Ishikawa (cell line): ENCODE measurements at regions not wholly inside any gene's neighbourhood (a gene's known extent, or its start where the extent isn't known, plus 50 kb on each side); places are given as distances from the start of the nearest gene placed in this dataset.

Experiments
- CEBPB ChIP-seq: IDR thresholded peaks from 2 replicates; pipeline ENCODE4 v1.6.1; 2012
- CREB1 ChIP-seq: IDR thresholded peaks from 2 replicates; pipeline ENCODE4 v1.6.1; 2012; ENCODE audit warnings: low read depth
- EGR1 ChIP-seq: IDR thresholded peaks from 2 replicates; pipeline ENCODE4 v1.6.1; 2012
- EP300 ChIP-seq: IDR thresholded peaks from 2 replicates; pipeline ENCODE4 v1.6.1; 2012; ENCODE audit warnings: borderline replicate concordance
- FOXM1 ChIP-seq: IDR thresholded peaks from 2 replicates; pipeline ENCODE4 v1.6.1; 2012; ENCODE audit warnings: low read depth, borderline replicate concordance
- MAX ChIP-seq: IDR thresholded peaks from 2 replicates; pipeline ENCODE4 v1.6.1; 2012
- NFIC ChIP-seq: IDR thresholded peaks from 2 replicates; pipeline ENCODE4 v1.6.1; 2012
- RAD21 ChIP-seq: IDR thresholded peaks from 2 replicates; pipeline ENCODE4 v1.6.1; 2012; ENCODE audit warnings: low read depth
- REST ChIP-seq: IDR thresholded peaks from 2 replicates; pipeline ENCODE4 v1.6.1; 2012; ENCODE audit warnings: low read depth, mild to moderate bottlenecking
- TAF1 ChIP-seq: IDR thresholded peaks from 2 replicates; pipeline ENCODE4 v1.6.1; 2012; ENCODE audit warnings: low read depth, mild to moderate bottlenecking
- TEAD4 ChIP-seq: IDR thresholded peaks from 2 replicates; pipeline ENCODE4 v1.6.1; 2012

GRCh38 chr9:120197605-120198004 lies 382.4 kb downstream of the CDK5RAP2 start:
- TF ChIP-seq FOXM1 (no peak), CREB1 (no peak), RAD21 (no peak), NFIC (no peak), CEBPB (no peak), EP300 (no peak), TEAD4 (no peak), TAF1 (no peak), EGR1 (no peak), MAX (no peak), REST (no peak)
